ENCODE measurements at regions not wholly inside any gene's neighbourhood (a gene's known extent, or its start where the extent isn't known, plus 50 kb on each side); places are given as distances from the start of the nearest gene placed in this dataset.

DNA sequence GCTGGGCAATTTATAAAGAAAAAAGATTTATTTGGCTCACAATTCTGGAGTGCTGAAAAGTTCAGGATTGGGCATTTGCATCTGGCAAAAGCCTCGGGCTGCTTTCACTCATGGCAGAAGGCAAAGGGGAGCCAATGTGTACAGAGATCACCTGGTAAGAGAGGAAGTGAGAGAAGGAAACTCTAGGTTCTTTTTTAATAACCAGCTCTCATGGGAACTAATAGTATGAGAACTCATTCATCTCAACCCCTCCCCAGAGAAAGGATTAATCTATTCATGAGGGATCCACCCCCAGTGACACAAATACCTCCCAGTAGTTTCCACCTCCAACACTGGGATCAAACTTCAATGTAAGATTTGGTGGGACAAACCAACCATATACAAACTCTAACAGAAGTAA, 129.0 kb downstream of the EVA1A start:
- TF ChIP-seq, protein P1, sequence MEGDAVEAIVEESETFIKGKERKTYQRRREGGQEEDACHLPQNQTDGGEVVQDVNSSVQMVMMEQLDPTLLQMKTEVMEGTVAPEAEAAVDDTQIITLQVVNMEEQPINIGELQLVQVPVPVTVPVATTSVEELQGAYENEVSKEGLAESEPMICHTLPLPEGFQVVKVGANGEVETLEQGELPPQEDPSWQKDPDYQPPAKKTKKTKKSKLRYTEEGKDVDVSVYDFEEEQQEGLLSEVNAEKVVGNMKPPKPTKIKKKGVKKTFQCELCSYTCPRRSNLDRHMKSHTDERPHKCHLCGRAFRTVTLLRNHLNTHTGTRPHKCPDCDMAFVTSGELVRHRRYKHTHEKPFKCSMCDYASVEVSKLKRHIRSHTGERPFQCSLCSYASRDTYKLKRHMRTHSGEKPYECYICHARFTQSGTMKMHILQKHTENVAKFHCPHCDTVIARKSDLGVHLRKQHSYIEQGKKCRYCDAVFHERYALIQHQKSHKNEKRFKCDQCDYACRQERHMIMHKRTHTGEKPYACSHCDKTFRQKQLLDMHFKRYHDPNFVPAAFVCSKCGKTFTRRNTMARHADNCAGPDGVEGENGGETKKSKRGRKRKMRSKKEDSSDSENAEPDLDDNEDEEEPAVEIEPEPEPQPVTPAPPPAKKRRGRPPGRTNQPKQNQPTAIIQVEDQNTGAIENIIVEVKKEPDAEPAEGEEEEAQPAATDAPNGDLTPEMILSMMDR (IDR thresholded peaks at IDR 0.05; ENCODE audit: low read depth, low read length): no peak
- TF ChIP-seq EZH2phosphoT487 (IDR thresholded peaks at IDR 0.05; ENCODE audit: low read depth): no peak

All from OCI-LY3 (cell line).